ENCODE measurements at regions not wholly inside any gene's neighbourhood (a gene's known extent, or its start where the extent isn't known, plus 50 kb on each side); places are given as distances from the start of the nearest gene placed in this dataset.

GRCh38 chr20:21874921-21875320 is 169.5 kb downstream of the PAX1 start:
- in situ Hi-C loops (cut with MboI), result no loop called here
- POLR2A ChIA-PET, result interaction anchor here (0.6 kb wide), 2 partner anchors 321 to 1051 kb away, joined by 3 to 7 read pairs; no protein-coding TSS in a partner anchor
- CTCF ChIA-PET (ENCODE audit: low intra/inter-chr PET ratio), result no interaction called here
- H3K27me3 ChIP-seq (ENCODE audit: control insufficient read depth in 2 of 2, insufficient read depth in 2 of 2, low read length in 2 of 2), result no peaks in the 10 kb centered on the region
- DNase-seq (ENCODE audit: extremely low read depth in 1 of 4, low spot score in 3 of 4) (no peak), FAIRE-seq (no peak), ATAC-seq (no peak)
- no peak overlapping the region for H3K4me2 ChIP-seq (ENCODE audit: insufficient read depth, low read length)
- H2AFZ ChIP-seq (ENCODE audit: low read depth, low read length), result no peak overlapping the region
- no peaks in the 10 kb centered on the region for H3K9me3 ChIP-seq (replicated peaks; ENCODE audit: control insufficient read depth, insufficient read depth, low read depth, low read length)
- H3K4me3 ChIP-seq, result no peak overlapping the region
- no peak overlapping the region for H3K27ac ChIP-seq (ENCODE audit: extremely low read depth, low read depth, low read length)
- no peaks in the 10 kb centered on the region for H4K20me1 ChIP-seq (replicated peaks; ENCODE audit: control insufficient read depth, insufficient read depth, low read length)
- H3K4me1 ChIP-seq (replicated peaks in 1 of 2; ENCODE audit: control insufficient read depth in 2 of 2, insufficient read depth in 2 of 2, low read length in 2 of 2), result no peaks in the 10 kb centered on the region
- H3K79me2 ChIP-seq (ENCODE audit: control insufficient read depth, insufficient read depth, low read length), result no peaks in the 10 kb centered on the region
- H3K36me3 ChIP-seq (ENCODE audit: control insufficient read depth, insufficient read depth, low read length), result no peaks in the 10 kb centered on the region
- H3K9me1 ChIP-seq (ENCODE audit: control insufficient read depth, insufficient read depth, low read length), result no peaks in the 10 kb centered on the region
- TF ChIP-seq HMG20B (CRISPR knock-in tag; IDR thresholded peaks at IDR 0.05) (no peak), USF2 (CRISPR knock-in tag; IDR thresholded peaks at IDR 0.05) (no peak), SNIP1 (IDR thresholded peaks at IDR 0.05; ENCODE audit: low read depth) (no peak), RBM15 (IDR thresholded peaks at IDR 0.05; ENCODE audit: insufficient read depth, low read length) (no peak), ZSCAN32 (CRISPR knock-in tag; IDR thresholded peaks at IDR 0.05) (no peak), CTCF (IDR thresholded peaks at IDR 0.05 in 2 of 3, conservative IDR thresholded peaks at IDR 0.05 in 1 of 3; ENCODE audit: insufficient read depth in 2 of 3, low read depth in 1 of 3, low read length in 3 of 3) (no peak), CTCFL (IDR thresholded peaks at IDR 0.05; ENCODE audit: borderline replicate concordance, insufficient read depth, low read depth, low read length, poor library complexity, severe bottlenecking) (no peak), RBFOX2 (IDR thresholded peaks at IDR 0.05; ENCODE audit: low read depth, low read length) (no peak), TRIM24 (IDR thresholded peaks at IDR 0.05) (no peak), SRSF7 (optimal IDR thresholded peaks at IDR 0.05; ENCODE audit: low read depth, low read length) (no peak), TAF9B (IDR thresholded peaks at IDR 0.05; ENCODE audit: partially characterized antibody) (no peak), IFI16 (CRISPR knock-in tag; IDR thresholded peaks at IDR 0.05) (no peak), ZNF165 (CRISPR knock-in tag; IDR thresholded peaks at IDR 0.05; ENCODE audit: borderline replicate concordance) (no peak), GATA2 (CRISPR knock-in tag; IDR thresholded peaks at IDR 0.05) (no peak), ZFP30 (CRISPR knock-in tag; IDR thresholded peaks at IDR 0.05; ENCODE audit: borderline replicate concordance) (no peak), ZBTB2 (IDR thresholded peaks at IDR 0.05) (no peak), ZNF436 (CRISPR knock-in tag; IDR thresholded peaks at IDR 0.05) (no peak)
- H3K9ac ChIP-seq (ENCODE audit: insufficient read depth in 1 of 2, low read depth in 2 of 2, low read length in 2 of 2), result no peak overlapping the region
- intact Hi-C loops (cut with micrococcal nuclease), result no loop called here
- no TSS peak for BruUV-seq (replicated peaks)

Data from K562 (cell line).